Panc1 (cell line): ENCODE measurements at regions not wholly inside any gene's neighbourhood (a gene's known extent, or its start where the extent isn't known, plus 50 kb on each side); places are given as distances from the start of the nearest gene placed in this dataset.

ENCODE experiments used
- ATAC-seq: fragments of 200-7000 bp; cut with Tn5 transposase; 2 replicates; pipeline ENCODE4 v1.9.1; 2020; ENCODE audit warnings: mild to moderate bottlenecking, moderate library complexity
- BruUV-seq: library from RNA; stranded (reverse); fragments of 400-500 nt; replicated peaks from 2 replicates; lab custom pipeline; 2021; lab: Mats Ljungman, UMichigan
- CTCF ChIA-PET: fragments of 300-600 bp; sonication (Branson Sonifier 250); formaldehyde crosslinking; loops from one replicate; lab custom pipeline; 2022; ENCODE audit warnings: antibody characterized with exemption; lab: Charles Lee
- POLR2A ChIA-PET: fragments of 300-600 bp; sonication (Branson Sonifier 250); formaldehyde crosslinking; loops from one replicate; lab custom pipeline; 2022; ENCODE audit warnings: antibody characterized with exemption; lab: Charles Lee
- DNase-seq: peaks from one replicate; pipeline ENCODE4 v3.0.0-alpha.2; 2010; ENCODE audit warnings: low read depth, low spot score
- H3K27ac ChIP-seq: 2 replicates; pipeline ENCODE4 v1.5.1; 2011; ENCODE audit warnings: mild to moderate bottlenecking, low read length, inconsistent platforms
- H3K27me3 ChIP-seq: fragments of 200-500 bp; sonication (Bioruptor generic); 2 replicates; pipeline ENCODE4 v1.6.0; 2014; ENCODE audit warnings: low read length, inconsistent platforms; ENCODE audit not compliant: control insufficient read depth, insufficient read depth
- H3K36me3 ChIP-seq: fragments of 200-500 bp; sonication (Bioruptor generic); 2 replicates; pipeline ENCODE4 v1.5.1; 2014; ENCODE audit warnings: inconsistent platforms, mild to moderate bottlenecking, low read length, moderate library complexity; ENCODE audit not compliant: control insufficient read depth, insufficient read depth
- H3K4me1 ChIP-seq: 2 replicates; pipeline ENCODE4 v1.5.1; 2011; ENCODE audit warnings: inconsistent platforms, mild to moderate bottlenecking, low read length, moderate library complexity; ENCODE audit not compliant: control insufficient read depth, insufficient read depth
- H3K4me3 ChIP-seq, 2 experiments: 2 replicates each; pipeline ENCODE4 v1.5.1; 2011 to 2012; ENCODE audit warnings: low read depth in 2 of 2, low read length in 2 of 2, mild to moderate bottlenecking in 2 of 2, inconsistent platforms in 1 of 2, moderate library complexity in 1 of 2
- H3K9me3 ChIP-seq: fragments of 200-500 bp; sonication (Bioruptor generic); 2 replicates; pipeline ENCODE4 v1.5.1; 2014; ENCODE audit warnings: low read depth, mild to moderate bottlenecking, inconsistent platforms, low read length, moderate library complexity; ENCODE audit not compliant: control insufficient read depth, insufficient read depth
- CTCF ChIP-seq: fragments of 450-650 bp; IDR thresholded peaks from 2 replicates; pipeline ENCODE4 v1.5.1; 2017; ENCODE audit warnings: mild to moderate bottlenecking
- POLR2AphosphoS5 ChIP-seq: IDR thresholded peaks from 2 replicates; pipeline ENCODE4 v1.6.1; 2012; ENCODE audit warnings: mild to moderate bottlenecking, low read depth, low read length, moderate library complexity
- REST ChIP-seq, 2 experiments: IDR thresholded peaks; 2 replicates each; pipeline ENCODE4 v1.6.1; 2011 to 2012; ENCODE audit warnings: low read depth in 2 of 2, control low read depth in 1 of 2, low read length in 1 of 2, mild to moderate bottlenecking in 1 of 2, moderate library complexity in 1 of 2; ENCODE audit not compliant: insufficient read depth in 1 of 2
- SIN3A ChIP-seq: IDR thresholded peaks from 2 replicates; pipeline ENCODE4 v1.6.1; 2012; ENCODE audit warnings: low read depth, mild to moderate bottlenecking, low read length, moderate library complexity, borderline replicate concordance; ENCODE audit not compliant: insufficient read depth
- TCF7L2 ChIP-seq: IDR thresholded peaks from 2 replicates; pipeline ENCODE4 v1.6.1; 2011; ENCODE audit warnings: mild to moderate bottlenecking, low read depth, low read length, inconsistent platforms
- in situ Hi-C: cut with HindIII; loops from 2 replicates; pipeline ENCODE4 v1.10.0; 2016; ENCODE audit warnings: low sequenced_read_pairs, low pct_unique_long_range_greater_than_20kb
- intact Hi-C: fragments of 100-400 bp; cut with micrococcal nuclease; formaldehyde crosslinking; loops from one replicate; pipeline ENCODE4 v1.10.0; 2022; ENCODE audit not compliant: unreplicated experiment

- TF ChIP-seq POLR2AphosphoS5 (no peak), TCF7L2 (no peak), CTCF (no peak), REST (IDR thresholded peaks at IDR 0.05; ENCODE audit: insufficient read depth in 1 of 2, low read depth in 2 of 2, low read length in 1 of 2) (no peak), SIN3A (no peak)
- no TSS peak for BruUV-seq
- intact Hi-C loops: loop anchor here (5.0 kb wide), 1 partner anchor 363 kb away; no protein-coding TSS in a partner anchor
- no peak for ATAC-seq
- Histone ChIP-seq H3K9me3 (no peaks in the 10 kb centered on the region), H3K4me1 (no peaks in the 10 kb centered on the region), H3K4me3 (no peak overlapping the region), H3K36me3 (no peaks in the 10 kb centered on the region), H3K27me3 (no peaks in the 10 kb centered on the region), H3K27ac (no peak overlapping the region)
- no peak for DNase-seq
- ChIA-PET POLR2A (no interaction called here), CTCF (interaction anchor here (1.0 kb wide), 1 partner anchor 42 kb away, joined by 3 read pairs; no protein-coding TSS in a partner anchor)
- in situ Hi-C loops: no loop called here
Measured at GRCh38 chr9:109945573-109945972, 165.6 kb downstream of the PALM2AKAP2 start.

- ChIA-PET CTCF (no interaction called here), POLR2A (no interaction called here)
- Histone ChIP-seq H3K27me3 (no peaks in the 10 kb centered on the region), H3K9me3 (no peaks in the 10 kb centered on the region), H3K36me3 (no peaks in the 10 kb centered on the region), H3K27ac (no peak overlapping the region), H3K4me3 (no peak overlapping the region), H3K4me1 (no peaks in the 10 kb centered on the region)
- no peak for ATAC-seq
- TF ChIP-seq CTCF (no peak), SIN3A (no peak)
- in situ Hi-C loops (no loop called here), intact Hi-C loops (loop anchor here (5.0 kb wide), 1 partner anchor 366 kb away; no protein-coding TSS in a partner anchor)
- no peak for DNase-seq
- BruUV-seq: no TSS peak
Measured at GRCh38 chr9:109948453-109948852, 168.5 kb downstream of the PALM2AKAP2 start.
